AG08395 (cell line): ENCODE measurements at regions not wholly inside any gene's neighbourhood (a gene's known extent, or its start where the extent isn't known, plus 50 kb on each side); places are given as distances from the start of the nearest gene placed in this dataset.

ENCODE experiments used
- DNase-seq: peaks from one replicate; pipeline ENCODE4 v3.0.0; 2012; ENCODE audit warnings: mixed read lengths, low spot score

GRCh38 chr2:164090533-164090932 lies 354.7 kb upstream of the FIGN start:
- DNase-seq, result no peak

GRCh38 chr2:164084066-164084465 lies 348.3 kb upstream of the FIGN start:
- DNase-seq, result no peak

GRCh38 chr2:164080486-164080885 lies 344.7 kb upstream of the FIGN start:
- no peak for DNase-seq

DNA sequence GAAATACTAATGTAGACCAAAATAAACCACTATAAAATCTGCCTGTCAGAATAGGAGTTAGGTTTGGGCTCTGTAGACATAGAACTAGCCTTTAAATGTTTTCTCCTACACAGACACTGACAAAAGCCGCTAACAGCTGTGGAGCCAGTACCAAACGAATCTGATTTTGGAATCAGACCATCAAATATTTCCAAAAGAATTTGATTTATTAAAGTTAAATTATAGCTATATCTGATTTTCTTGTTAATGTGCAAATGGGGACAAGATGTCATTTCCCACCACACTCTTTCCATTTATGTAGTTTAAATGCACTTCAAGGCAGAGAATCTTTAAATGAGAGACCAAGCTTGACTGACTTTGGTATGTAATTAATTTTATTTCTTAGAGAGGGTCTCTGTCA lies 343.4 kb upstream of the FIGN start:
- DNase-seq, result no peak

- DNase-seq, result no peak
Observed at GRCh38 chr2:164078421-164078820, 342.6 kb upstream of the FIGN start.

- DNase-seq, result peak; percentile 5
Observed at GRCh38 chr2:164073101-164074074, 337.6 kb upstream of the FIGN start.

GRCh38 chr2:164069540-164069939 lies 333.7 kb upstream of the FIGN start:
- no peak for DNase-seq

- DNase-seq, result no peak
Observed at GRCh38 chr2:164068063-164068462, 332.3 kb upstream of the FIGN start.

DNA sequence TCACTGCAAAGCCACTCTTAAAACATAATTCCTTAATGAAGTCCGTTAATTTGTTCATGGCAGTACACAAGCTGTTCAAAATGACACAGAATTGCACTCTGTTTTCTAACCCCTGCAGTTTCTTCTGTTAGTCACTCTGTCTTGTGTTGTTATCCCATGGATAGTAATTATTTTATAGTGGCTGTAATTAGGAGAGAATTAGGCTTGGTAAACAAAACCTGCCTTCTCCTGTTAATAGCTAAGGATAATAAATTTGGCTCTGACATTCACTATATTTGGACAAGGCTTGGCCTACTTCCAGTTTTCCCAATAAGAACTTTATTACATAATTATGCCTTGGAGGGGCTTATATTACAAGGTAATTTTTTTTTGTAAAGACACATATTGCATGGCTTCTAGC lies 330.3 kb upstream of the FIGN start:
- no peak for DNase-seq

DNA sequence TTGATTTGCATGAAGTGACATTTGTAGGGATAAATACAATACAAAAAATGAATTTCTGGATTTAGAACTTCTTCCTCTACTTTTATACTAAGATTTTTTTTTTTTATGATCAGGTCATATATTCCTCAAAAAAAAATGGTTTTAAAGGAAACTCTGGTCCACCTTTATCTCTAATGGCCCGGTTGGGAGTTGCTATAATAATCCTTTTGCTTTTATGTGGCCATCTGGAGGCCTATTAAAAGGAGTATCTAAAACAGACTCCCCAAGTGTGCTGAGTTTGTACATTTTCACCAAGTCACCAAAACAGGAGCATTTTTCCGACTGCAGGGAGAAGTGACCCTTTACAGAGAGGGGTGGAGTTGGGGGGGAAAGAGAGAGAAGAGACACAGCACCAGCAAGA lies 329.2 kb upstream of the FIGN start:
- no peak for DNase-seq

- DNase-seq, result peak; percentile 35
Observed at GRCh38 chr2:164061129-164061746, 325.4 kb upstream of the FIGN start.

DNA sequence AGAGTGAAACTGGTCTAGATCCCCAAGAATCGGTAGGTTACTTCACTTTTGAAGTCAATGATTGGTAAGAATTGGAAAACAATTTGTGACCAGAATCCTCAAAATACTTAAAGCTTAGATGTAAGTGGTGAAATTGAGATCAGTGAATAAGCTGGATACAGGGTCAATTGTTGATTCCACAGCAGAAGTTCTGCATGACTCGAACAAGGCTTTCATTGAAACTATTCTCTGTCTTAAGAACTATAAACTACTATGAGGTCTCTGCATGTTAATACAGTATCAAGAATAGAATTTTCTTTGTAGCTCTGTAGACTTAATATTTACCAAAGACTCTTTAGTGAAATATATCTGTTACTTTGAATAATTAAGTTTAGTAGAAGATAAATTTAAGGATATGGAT lies 324.2 kb upstream of the FIGN start:
- no peak for DNase-seq

DNA sequence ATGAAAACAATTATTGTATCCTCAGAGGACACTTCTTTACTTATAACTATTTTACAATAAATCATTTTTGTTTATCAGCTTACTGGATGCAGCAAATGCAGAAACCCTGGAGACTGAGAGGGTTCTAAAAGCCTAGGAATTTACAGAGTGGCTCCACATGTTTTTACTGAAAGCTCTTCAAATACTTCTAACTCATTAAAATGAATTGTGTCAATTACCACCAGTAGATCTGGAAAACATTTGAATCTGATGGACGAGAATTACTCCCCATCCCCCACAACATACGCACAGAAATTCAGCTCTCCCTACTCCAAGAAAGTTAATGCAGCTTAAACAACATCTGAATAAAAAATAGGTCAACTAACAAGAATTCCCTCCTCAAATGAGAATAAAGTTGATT lies 319.8 kb upstream of the FIGN start:
- DNase-seq, result no peak

DNA sequence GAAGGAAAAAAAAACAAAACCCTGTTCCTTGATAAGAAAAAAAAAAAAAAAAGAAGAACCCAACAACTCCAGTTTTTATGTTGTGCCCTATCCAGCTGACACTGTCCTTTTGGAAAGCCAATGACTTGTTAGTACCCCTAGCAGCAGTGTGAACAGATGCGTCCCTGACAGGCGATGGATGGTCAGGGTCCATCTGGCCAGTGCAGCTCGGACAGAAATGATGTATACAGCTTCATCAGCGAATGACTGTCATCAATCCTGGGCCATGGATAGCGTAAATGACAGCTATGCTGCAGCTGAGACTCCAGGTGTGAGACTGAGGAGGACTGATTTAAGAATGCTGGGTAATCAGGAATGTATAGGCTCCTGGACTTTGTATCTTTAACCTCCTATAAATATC lies 318.8 kb upstream of the FIGN start:
- no peak for DNase-seq

DNA sequence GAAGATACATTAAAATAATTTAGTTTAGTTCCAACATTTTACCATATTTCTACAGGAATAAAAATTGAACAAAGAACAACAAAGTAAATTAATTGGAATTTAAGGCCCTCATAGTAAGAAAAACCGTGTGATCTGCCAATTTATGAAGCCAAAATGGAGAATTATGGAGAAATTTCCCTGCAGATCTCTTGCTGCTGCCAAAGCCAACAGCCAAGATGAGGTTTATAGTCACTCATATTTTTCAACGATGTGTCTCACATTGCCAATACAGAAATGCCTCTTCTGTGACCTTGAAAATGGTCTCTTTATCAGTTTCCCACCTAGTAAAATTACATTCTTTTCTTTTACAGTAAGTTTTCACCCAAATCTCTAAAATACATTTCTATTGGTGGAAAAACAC lies 317.2 kb upstream of the FIGN start:
- no peak for DNase-seq

GRCh38 chr2:164052006-164052405 lies 316.2 kb upstream of the FIGN start:
- no peak for DNase-seq

GRCh38 chr2:164048729-164049128 lies 312.9 kb upstream of the FIGN start:
- DNase-seq, result no peak

DNA sequence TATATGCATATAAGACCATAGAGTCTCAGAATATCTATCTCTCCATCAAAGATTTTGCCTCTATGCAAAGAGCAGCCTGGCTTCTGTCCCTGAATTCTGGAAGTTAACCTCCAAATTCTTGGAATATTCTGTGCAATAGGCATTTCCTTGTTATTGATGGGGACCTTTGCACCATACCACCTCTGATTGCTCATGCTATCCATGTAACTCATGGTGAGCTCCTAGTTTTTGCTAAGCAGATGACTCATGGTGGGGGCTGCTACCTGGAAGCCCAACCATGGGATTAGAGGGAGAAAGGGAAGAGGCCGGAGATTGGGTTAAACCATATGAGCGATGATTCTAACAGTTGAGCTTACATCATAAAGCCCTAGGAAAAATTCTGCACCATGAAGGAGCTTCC lies 310.2 kb upstream of the FIGN start:
- DNase-seq, result no peak

GRCh38 chr2:164044622-164045021 lies 308.8 kb upstream of the FIGN start:
- no peak for DNase-seq

- DNase-seq, result no peak
Observed at GRCh38 chr2:164039270-164039669, 303.5 kb upstream of the FIGN start.

DNA sequence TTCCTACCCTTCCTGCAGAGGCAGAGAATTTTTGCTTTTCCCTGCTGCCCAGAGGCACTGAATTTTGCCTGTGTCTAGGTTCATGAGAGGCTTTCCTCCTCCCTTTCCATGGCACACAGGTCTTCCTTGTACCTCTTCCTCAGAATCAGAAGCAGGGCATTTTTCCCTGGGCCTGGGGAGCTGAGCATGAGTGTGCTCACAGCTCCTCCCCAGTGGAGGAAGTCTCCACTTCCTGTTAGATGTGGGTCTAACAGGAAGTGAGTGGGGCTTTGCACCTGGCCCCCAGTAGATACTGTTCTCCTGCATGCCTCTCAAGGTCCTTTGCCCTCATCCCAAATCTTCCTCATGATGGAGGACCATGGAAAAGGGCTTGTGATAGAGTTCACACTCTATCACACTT lies 297.2 kb upstream of the FIGN start:
- DNase-seq, result no peak

- no peak for DNase-seq
Observed at GRCh38 chr2:164030623-164031022, 294.8 kb upstream of the FIGN start.

DNA sequence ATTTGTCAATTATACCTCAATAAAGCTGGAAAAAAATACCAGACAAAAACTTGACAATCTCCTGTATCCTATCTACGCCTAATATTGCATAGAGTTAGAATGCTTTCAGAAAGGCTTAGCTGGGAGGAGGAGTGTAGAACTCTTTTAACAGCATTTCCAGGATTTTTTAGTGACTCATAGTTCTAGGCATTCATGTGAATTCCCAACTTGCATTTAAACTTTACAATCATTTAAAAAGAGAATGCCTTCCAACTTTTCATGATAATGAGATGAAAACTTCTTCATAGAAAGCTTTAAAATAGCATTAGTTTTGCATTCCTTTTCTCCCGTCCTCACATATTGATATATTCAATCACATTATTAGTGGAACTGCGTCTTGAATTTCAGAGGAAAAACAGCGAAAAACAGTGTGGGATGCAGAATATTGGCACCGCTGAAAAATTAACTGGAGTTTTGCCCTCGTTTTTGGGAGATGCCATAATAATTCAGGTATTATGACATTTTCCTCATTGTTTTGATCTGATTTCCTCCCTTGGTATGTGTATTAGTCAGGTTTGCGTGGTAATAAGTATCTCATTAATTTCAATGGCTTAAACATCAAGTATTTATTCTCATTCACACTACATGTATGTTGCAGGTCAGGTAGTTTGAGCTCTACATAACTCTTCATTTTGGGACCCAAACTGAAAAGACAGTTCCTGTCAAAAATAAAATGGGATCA lies 293.2 kb upstream of the FIGN start:
- DNase-seq, result peak; percentile 13
